Mesenchymal stem cell (in vitro differentiated cells and primary cell): ENCODE measurements at regions not wholly inside any gene's neighbourhood (a gene's known extent, or its start where the extent isn't known, plus 50 kb on each side); places are given as distances from the start of the nearest gene placed in this dataset.

Experiments
- DNase-seq: peaks from one replicate; pipeline ENCODE4 v3.0.0-alpha.2; 2013
- H2AFZ ChIP-seq: one replicate; pipeline ENCODE4 v1.6.1; 2013; ENCODE audit warnings: low read depth, mild to moderate bottlenecking, control low read depth, inconsistent platforms, low read length, moderate library complexity
- H2AK5ac ChIP-seq: 2 replicates; pipeline ENCODE4 v1.6.1; 2013; ENCODE audit warnings: low read length, moderate library complexity, mild to moderate bottlenecking, inconsistent platforms; ENCODE audit not compliant: severe bottlenecking
- H2BK120ac ChIP-seq: one replicate; pipeline ENCODE4 v1.6.1; 2013; ENCODE audit warnings: low read depth, mild to moderate bottlenecking, inconsistent platforms, low read length, moderate library complexity
- H2BK12ac ChIP-seq, 2 experiments: one replicate each; pipeline ENCODE4 v1.6.1; 2013; ENCODE audit warnings: inconsistent platforms in 2 of 2, low read length in 2 of 2, mild to moderate bottlenecking in 2 of 2, moderate library complexity in 2 of 2, control low read depth in 1 of 2
- H2BK15ac ChIP-seq: one replicate; pipeline ENCODE4 v1.6.1; 2013; ENCODE audit warnings: mild to moderate bottlenecking, low read depth, inconsistent platforms; ENCODE audit not compliant: poor library complexity, severe bottlenecking
- H2BK5ac ChIP-seq: 2 replicates; pipeline ENCODE4 v1.6.1; 2013; ENCODE audit warnings: low read depth, mild to moderate bottlenecking, low read length, control low read depth, inconsistent platforms; ENCODE audit not compliant: poor library complexity, severe bottlenecking
- H3K14ac ChIP-seq, 2 experiments: one replicate each; pipeline ENCODE4 v1.6.1; 2013; ENCODE audit warnings: inconsistent platforms in 2 of 2, low read length in 2 of 2, control low read depth in 1 of 2, mild to moderate bottlenecking in 1 of 2, moderate library complexity in 1 of 2
- H3K18ac ChIP-seq, 2 experiments: one replicate each; pipeline ENCODE4 v1.6.1; 2013; ENCODE audit warnings: inconsistent platforms in 2 of 2, low read length in 2 of 2, control low read depth in 1 of 2, low read depth in 1 of 2, mild to moderate bottlenecking in 1 of 2
- H3K23ac ChIP-seq, 2 experiments: one replicate each; pipeline ENCODE4 v1.6.1; 2013; ENCODE audit warnings: inconsistent platforms in 2 of 2, low read length in 2 of 2, mild to moderate bottlenecking in 2 of 2, moderate library complexity in 2 of 2, control low read depth in 1 of 2
- H3K27ac ChIP-seq: 2 replicates; pipeline ENCODE4 v1.5.1; 2013; ENCODE audit warnings: mild to moderate bottlenecking, moderate library complexity, low read length, control low read depth, inconsistent platforms; ENCODE audit not compliant: poor library complexity, severe bottlenecking
- H3K27me3 ChIP-seq, 2 experiments: 2 replicates each; pipeline versions ENCODE4 v1.6.1 to v1.7.0; 2013; ENCODE audit warnings: low read length in 2 of 2, mild to moderate bottlenecking in 2 of 2, moderate library complexity in 2 of 2, control low read depth in 1 of 2, inconsistent platforms in 1 of 2; ENCODE audit not compliant: control insufficient read depth in 1 of 2, insufficient read depth in 1 of 2
- H3K36me3 ChIP-seq, 2 experiments: 2 replicates each; pipeline versions ENCODE4 v1.6.1 to v1.7.0; 2013; ENCODE audit warnings: low read length in 2 of 2, control low read depth in 1 of 2, inconsistent platforms in 1 of 2, low read depth in 1 of 2, mild to moderate bottlenecking in 1 of 2; ENCODE audit not compliant: insufficient read depth in 2 of 2, control insufficient read depth in 1 of 2
- H3K4ac ChIP-seq, 2 experiments: one replicate each; pipeline ENCODE4 v1.6.1; 2013; ENCODE audit warnings: inconsistent platforms in 2 of 2, low read length in 2 of 2, mild to moderate bottlenecking in 2 of 2, moderate library complexity in 2 of 2, control low read depth in 1 of 2, low read depth in 1 of 2
- H3K4me1 ChIP-seq: 2 replicates; pipeline ENCODE4 v1.6.1; 2013; ENCODE audit warnings: low read depth, low read length, control low read depth; ENCODE audit not compliant: control insufficient read depth, insufficient read depth
- H3K4me2 ChIP-seq: 2 replicates; pipeline ENCODE4 v1.6.1; 2013; ENCODE audit warnings: low read length, mild to moderate bottlenecking, inconsistent platforms; ENCODE audit not compliant: poor library complexity, severe bottlenecking
- H3K4me3 ChIP-seq, 2 experiments: 2 replicates each; pipeline versions ENCODE4 v1.5.1 to v1.7.0; 2013; ENCODE audit warnings: low read length in 2 of 2, mild to moderate bottlenecking in 2 of 2, control low read depth in 1 of 2, low read depth in 1 of 2; ENCODE audit not compliant: insufficient read depth in 1 of 2
- H3K79me1 ChIP-seq: replicated peaks from 2 replicates; pipeline ENCODE4 v1.6.1; 2013; ENCODE audit warnings: mild to moderate bottlenecking, control low read depth, low read length, inconsistent platforms; ENCODE audit not compliant: poor library complexity, severe bottlenecking
- H3K9ac ChIP-seq: 2 replicates; pipeline ENCODE4 v1.7.0; 2013; ENCODE audit warnings: mild to moderate bottlenecking, low read length, moderate library complexity
- H3K9me3 ChIP-seq: 2 replicates; pipeline ENCODE4 v1.7.0; 2013; ENCODE audit warnings: mild to moderate bottlenecking, low read length; ENCODE audit not compliant: control insufficient read depth
- H4K8ac ChIP-seq: one replicate; pipeline ENCODE4 v1.6.1; 2013; ENCODE audit warnings: inconsistent platforms, mild to moderate bottlenecking, low read length, moderate library complexity
- H4K91ac ChIP-seq: one replicate; pipeline ENCODE4 v1.6.1; 2013; ENCODE audit warnings: mild to moderate bottlenecking, low read length, inconsistent platforms
- WGBS: methylation state at CpG from one replicate; pipeline ENCODE4 v1.1.7; 2013; ENCODE audit warnings: mixed read lengths; 5-methylcytosine and 5-hydroxymethylcytosine counted together

DNA sequence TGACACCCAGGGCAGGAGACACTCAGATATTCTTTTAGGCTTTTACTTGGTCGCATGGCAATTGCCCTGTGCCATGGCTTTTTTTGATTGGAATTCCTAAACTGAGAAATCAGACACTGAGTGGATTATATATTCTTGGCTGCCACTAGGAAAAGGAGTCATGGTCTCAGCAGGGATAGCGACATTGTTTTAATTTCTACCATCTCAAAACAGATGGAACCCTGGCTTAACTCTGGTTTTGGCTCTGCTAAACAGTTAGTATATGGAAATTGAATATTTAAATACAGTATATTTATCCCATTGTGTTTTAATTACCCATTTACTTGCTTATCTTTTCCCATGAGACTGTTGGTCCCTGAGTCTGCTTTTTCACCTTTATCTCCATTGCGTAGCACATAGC is 84.0 kb downstream of the DACT1 start:
- H2AK5ac ChIP-seq: peak overlapping the region; percentile 32
- 98% methylated on average over 2 of the region's 3 CpGs for WGBS

DNA sequence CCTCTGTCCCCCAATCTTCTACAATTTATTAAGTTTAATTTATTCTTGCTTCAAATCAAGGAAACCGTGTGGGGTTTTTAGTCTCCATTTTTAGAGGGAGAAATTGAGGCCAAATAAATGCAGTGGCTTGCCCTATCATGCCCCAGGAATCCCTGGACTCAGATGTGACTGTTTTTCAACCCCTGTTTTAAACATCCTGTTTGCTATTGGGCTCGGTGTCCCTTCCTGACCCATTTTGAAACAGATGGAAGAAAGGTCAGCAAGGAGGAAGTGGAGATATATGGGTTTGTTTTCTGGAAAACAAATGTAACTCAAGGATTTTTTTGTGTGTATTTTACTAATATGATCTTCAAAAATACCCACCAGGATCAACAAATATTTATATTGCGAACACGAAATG is 84.7 kb downstream of the DACT1 start:
- no peaks in the 10 kb centered on the region for H3K36me3 ChIP-seq
- H3K18ac ChIP-seq: no peak overlapping the region
- no peak overlapping the region for H3K4me2 ChIP-seq
- H3K27me3 ChIP-seq: no peaks in the 10 kb centered on the region
- 38% methylated on average over 2 of the region's 4 CpGs for WGBS
- no peak overlapping the region for H2BK15ac ChIP-seq
- H2BK12ac ChIP-seq: no peak overlapping the region
- no peak overlapping the region for H2AK5ac ChIP-seq
- no peak overlapping the region for H4K91ac ChIP-seq
- no peak overlapping the region for H3K4me3 ChIP-seq
- H2AFZ ChIP-seq: no peak overlapping the region
- no peak overlapping the region for H3K9ac ChIP-seq
- H2BK120ac ChIP-seq: no peak overlapping the region
- H3K4me1 ChIP-seq: no peaks in the 10 kb centered on the region
- no peak overlapping the region for H3K4ac ChIP-seq
- H3K27ac ChIP-seq: no peak overlapping the region
- H2BK5ac ChIP-seq: no peak overlapping the region
- peak; percentile 19 for DNase-seq
- H3K14ac ChIP-seq: no peak overlapping the region
- H4K8ac ChIP-seq: no peak overlapping the region
- H3K23ac ChIP-seq: no peak overlapping the region
- H3K79me1 ChIP-seq: no peaks in the 10 kb centered on the region
- no peaks in the 10 kb centered on the region for H3K9me3 ChIP-seq

More for the DNA sequence above, 84.0 kb downstream of the DACT1 start:
- no peak for DNase-seq
- H3K4me1 ChIP-seq: peaks cover 3% of the 10 kb centered on the region
- H2BK5ac ChIP-seq: no peak overlapping the region
- H4K8ac ChIP-seq: peak overlapping the region; percentile 72
- no peaks in the 10 kb centered on the region for H3K36me3 ChIP-seq
- no peak overlapping the region for H3K27ac ChIP-seq
- H3K14ac ChIP-seq: no peak overlapping the region
- no peaks in the 10 kb centered on the region for H3K79me1 ChIP-seq
- H3K4me3 ChIP-seq: no peak overlapping the region
- H3K4ac ChIP-seq: no peak overlapping the region
- peak overlapping the region in 1 of 2 experiments; percentile 66 for H2BK12ac ChIP-seq
- no peaks in the 10 kb centered on the region for H3K9me3 ChIP-seq
- H2BK120ac ChIP-seq: peak overlapping the region; percentile 79
- H3K4me2 ChIP-seq: no peak overlapping the region
- peak overlapping the region in 1 of 2 experiments; percentile 96 for H3K18ac ChIP-seq
- H2BK15ac ChIP-seq: peak overlapping the region; percentile 52
- no peak overlapping the region for H2AFZ ChIP-seq
- H3K27me3 ChIP-seq: no peaks in the 10 kb centered on the region
- peak overlapping the region; percentile 23 for H4K91ac ChIP-seq
- no peak overlapping the region for H3K23ac ChIP-seq
- no peak overlapping the region for H3K9ac ChIP-seq

DNA sequence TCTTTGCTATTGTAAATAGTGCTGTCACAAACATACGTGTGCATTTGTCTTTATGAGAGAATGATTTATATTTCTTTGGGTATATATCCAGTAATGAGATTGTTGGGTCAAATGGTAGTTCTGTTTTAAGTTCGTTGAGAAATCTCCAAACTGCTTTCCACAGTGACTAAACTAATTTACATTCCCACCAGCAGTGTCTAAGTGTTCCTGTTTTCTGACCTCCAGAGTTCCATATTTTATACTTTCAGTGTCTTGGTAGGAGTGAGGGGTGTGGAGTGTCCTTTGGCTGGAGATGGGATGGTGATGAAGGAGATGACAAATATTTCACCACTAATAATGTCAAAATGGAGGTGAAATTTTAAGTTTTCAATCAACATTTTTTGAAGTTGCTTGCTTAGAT is 86.4 kb downstream of the DACT1 start:
- WGBS: no CpG with 5 or more reads among the region's 2 CpGs
- no peak overlapping the region for H2AK5ac ChIP-seq

DNA sequence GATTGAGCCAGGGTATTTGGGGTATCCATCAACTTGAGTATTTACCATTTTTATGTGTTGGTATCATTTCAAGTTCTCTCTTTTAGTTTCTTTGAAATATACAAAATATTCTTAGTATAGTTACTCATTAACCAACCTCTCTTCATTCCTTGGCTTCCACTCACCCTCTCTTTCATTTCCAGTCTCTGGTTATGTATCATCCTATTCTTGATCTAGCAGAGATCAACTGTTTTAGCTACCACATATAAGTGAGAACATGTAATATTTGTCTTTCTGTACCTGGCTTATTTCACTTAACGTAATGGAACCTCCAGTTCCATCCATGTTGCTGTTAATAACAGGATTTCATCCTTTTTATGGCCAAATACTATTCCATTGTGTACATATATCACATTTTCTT is 86.9 kb downstream of the DACT1 start:
- H3K9ac ChIP-seq: no peak overlapping the region
- H3K23ac ChIP-seq: no peak overlapping the region
- H2BK15ac ChIP-seq: no peak overlapping the region
- H2AFZ ChIP-seq: no peak overlapping the region
- H3K36me3 ChIP-seq: no peaks in the 10 kb centered on the region
- H3K4me2 ChIP-seq: no peak overlapping the region
- H3K4me3 ChIP-seq: no peak overlapping the region
- no peak overlapping the region for H4K91ac ChIP-seq
- H2BK120ac ChIP-seq: no peak overlapping the region
- no peak overlapping the region for H3K14ac ChIP-seq
- H3K4me1 ChIP-seq: peaks cover 3% of the 10 kb centered on the region
- H4K8ac ChIP-seq: no peak overlapping the region
- no peaks in the 10 kb centered on the region for H3K27me3 ChIP-seq
- no peak overlapping the region for H2BK12ac ChIP-seq
- H3K27ac ChIP-seq: peak overlapping the region; percentile 49
- H2AK5ac ChIP-seq: no peak overlapping the region
- DNase-seq: no peak
- H3K79me1 ChIP-seq: no peaks in the 10 kb centered on the region
- no peak overlapping the region for H3K4ac ChIP-seq
- H2BK5ac ChIP-seq: no peak overlapping the region
- H3K18ac ChIP-seq: no peak overlapping the region
- WGBS: no CpG with 5 or more reads among the region's 1 CpG
- H3K9me3 ChIP-seq: no peaks in the 10 kb centered on the region

More for the DNA sequence above, 86.4 kb downstream of the DACT1 start:
- Histone ChIP-seq H3K23ac (no peak overlapping the region), H2BK5ac (peak overlapping the region; percentile 79), H3K4me2 (no peak overlapping the region), H3K79me1 (no peaks in the 10 kb centered on the region), H3K9ac (no peak overlapping the region), H3K4me3 (no peak overlapping the region), H3K9me3 (no peaks in the 10 kb centered on the region), H4K8ac (no peak overlapping the region), H3K27ac (peak overlapping the region; percentile 49), H3K4me1 (peaks cover 3% of the 10 kb centered on the region), H3K27me3 (no peaks in the 10 kb centered on the region), H2BK15ac (no peak overlapping the region), H3K36me3 (no peaks in the 10 kb centered on the region), H3K4ac (no peak overlapping the region), H2AFZ (no peak overlapping the region), H2BK120ac (no peak overlapping the region), H3K18ac (no peak overlapping the region), H2BK12ac (peak overlapping the region in 1 of 2 experiments; percentile 63), H3K14ac (no peak overlapping the region), H4K91ac (no peak overlapping the region)
- no peak for DNase-seq
